ENCODE measurements at regions not wholly inside any gene's neighbourhood (a gene's known extent, or its start where the extent isn't known, plus 50 kb on each side); places are given as distances from the start of the nearest gene placed in this dataset.

DNA sequence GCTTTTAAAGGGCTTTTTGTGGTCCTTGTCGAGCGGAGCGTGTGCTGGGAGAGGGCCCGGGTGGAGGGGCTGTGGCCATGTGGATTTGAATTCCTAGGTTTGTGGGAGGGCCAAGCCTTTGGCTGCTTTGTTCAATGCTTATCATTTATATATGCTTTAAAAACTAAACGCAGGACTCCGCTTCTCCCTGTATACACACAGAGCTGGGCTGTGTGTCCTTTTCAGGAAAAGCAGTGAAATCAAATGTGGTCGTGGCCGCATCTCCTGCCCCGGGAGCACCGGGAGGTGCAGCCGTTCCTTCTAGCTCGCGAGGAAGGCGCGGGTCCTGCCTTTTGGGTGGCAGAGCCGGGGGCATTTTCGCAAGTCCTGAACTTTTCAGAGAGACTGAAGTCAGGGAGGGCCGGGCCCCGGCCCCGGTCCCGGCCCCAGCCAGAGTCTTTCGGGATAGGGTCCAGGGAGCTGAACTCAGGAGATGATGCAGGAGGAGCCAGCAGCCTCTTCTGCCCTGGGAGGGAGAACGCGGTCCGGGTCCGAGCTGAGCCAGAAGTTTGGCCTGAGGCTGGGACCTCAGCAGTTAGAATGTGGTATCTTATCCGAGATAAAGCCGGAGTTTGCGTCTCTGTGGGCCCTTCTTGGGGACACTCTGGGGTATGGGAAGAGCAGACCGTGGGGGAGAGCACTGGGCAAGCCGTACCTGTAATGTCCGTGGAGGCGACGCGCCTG is 158.8 kb downstream of the C9orf152 start:
- H3K4me3 ChIP-seq (ENCODE audit: low read depth, low read length), result peak overlapping the region; percentile 99
- TF ChIP-seq, protein P1, sequence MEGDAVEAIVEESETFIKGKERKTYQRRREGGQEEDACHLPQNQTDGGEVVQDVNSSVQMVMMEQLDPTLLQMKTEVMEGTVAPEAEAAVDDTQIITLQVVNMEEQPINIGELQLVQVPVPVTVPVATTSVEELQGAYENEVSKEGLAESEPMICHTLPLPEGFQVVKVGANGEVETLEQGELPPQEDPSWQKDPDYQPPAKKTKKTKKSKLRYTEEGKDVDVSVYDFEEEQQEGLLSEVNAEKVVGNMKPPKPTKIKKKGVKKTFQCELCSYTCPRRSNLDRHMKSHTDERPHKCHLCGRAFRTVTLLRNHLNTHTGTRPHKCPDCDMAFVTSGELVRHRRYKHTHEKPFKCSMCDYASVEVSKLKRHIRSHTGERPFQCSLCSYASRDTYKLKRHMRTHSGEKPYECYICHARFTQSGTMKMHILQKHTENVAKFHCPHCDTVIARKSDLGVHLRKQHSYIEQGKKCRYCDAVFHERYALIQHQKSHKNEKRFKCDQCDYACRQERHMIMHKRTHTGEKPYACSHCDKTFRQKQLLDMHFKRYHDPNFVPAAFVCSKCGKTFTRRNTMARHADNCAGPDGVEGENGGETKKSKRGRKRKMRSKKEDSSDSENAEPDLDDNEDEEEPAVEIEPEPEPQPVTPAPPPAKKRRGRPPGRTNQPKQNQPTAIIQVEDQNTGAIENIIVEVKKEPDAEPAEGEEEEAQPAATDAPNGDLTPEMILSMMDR (IDR thresholded peaks at IDR 0.05; ENCODE audit: low read depth, low read length, missing control alignments), result no peak
- in situ Hi-C loops (cut with HindIII; ENCODE audit: low sequenced_read_pairs), result no loop called here
- DNase-seq (ENCODE audit: low read depth), result no peak

DNA sequence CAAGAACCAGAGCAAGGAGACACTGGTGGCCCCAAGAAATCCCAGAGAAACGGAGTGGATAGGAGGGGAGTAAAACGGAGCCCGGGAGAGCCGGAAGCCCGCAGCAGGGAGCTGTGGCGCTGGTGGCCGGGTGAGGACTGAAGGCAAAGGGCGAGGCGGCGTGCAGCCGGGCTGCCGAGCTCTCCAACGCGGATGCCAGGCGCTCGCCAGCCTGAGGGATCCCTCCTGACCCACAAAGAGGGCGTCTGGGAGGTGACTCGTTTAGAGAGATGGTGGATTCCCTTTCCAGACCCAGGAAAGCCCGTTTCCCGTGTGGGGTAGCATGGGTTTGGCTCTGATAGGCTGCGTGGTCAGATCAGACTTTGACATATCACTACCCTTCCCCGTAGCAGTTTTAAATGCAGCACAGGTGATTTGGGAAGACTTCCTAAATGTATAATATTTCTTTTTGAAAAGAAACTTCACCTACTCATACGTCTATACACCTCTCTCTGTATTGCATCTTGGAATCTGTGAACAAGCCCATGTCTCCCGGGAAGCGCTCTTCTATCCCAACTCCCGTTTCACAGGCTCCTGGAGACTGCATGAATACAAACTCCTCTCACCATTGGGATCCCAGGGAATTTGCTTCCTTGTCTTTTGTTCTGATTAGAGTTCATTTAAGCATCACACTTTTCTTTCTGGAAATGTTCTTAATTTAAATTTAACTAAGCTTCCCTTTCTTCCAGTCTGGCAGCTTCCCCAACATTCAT is 158.1 kb downstream of the C9orf152 start:
- no peak for DNase-seq (ENCODE audit: low read depth)

DNA sequence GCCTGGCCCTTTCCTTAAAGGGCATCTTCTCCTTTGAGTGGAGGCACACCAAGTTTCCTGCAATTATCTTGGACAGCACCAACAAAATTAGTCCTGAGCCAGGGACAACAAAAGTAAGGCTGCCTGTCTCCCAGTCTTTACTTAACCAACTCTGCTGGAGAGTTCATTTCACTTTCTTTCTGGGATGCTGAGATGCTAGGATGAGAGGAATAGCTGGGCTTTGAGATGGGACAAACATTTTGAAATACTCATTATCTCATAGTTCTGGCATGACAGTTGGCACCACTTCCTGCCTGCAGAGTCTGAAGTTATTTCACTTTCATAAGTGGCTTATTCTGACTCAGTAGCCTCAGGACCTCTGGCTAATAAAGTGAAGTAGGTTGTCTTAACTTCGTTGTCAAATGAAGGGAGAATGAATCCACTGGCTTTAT is 157.0 kb downstream of the C9orf152 start:
- TF ChIP-seq, protein P1 (IDR thresholded peaks at IDR 0.05; ENCODE audit: low read depth, low read length, missing control alignments), result no peak
- peak; percentile 77 for DNase-seq (ENCODE audit: low read depth)
- in situ Hi-C loops (cut with HindIII; ENCODE audit: low sequenced_read_pairs), result no loop called here
- peak overlapping the region; percentile 99 for H3K4me3 ChIP-seq (ENCODE audit: low read depth, low read length)

More for the DNA sequence above, 158.1 kb downstream of the C9orf152 start:
- TF ChIP-seq, protein P1 (IDR thresholded peaks at IDR 0.05; ENCODE audit: low read depth, low read length, missing control alignments), result no peak
- peak overlapping the region; percentile 99 for H3K4me3 ChIP-seq (ENCODE audit: low read depth, low read length)
- in situ Hi-C loops (cut with HindIII; ENCODE audit: low sequenced_read_pairs), result no loop called here

DNA sequence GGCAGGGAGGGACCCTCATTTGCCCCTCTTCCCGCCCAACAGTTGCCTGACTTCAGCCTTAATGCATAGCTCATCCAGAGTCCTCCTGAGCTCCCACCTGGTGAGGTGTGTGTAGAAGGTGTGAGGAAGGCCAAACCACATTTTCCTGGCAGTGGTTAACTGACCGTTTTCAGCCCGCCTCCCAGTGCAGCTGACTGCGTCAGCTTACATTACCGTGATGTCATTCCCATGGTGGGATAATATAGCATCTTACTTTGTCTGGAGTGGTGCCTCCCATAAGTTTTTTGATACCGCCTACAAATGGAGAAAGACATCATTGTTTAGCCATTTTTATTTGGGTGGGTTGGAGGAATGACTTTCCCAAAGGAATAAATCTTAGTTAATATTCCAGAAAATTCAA is 151.9 kb downstream of the C9orf152 start:
- TF ChIP-seq, protein P1 (IDR thresholded peaks at IDR 0.05; ENCODE audit: low read depth, low read length, missing control alignments), result no peak
- DNase-seq (ENCODE audit: low read depth), result no peak
- H3K4me3 ChIP-seq (ENCODE audit: low read depth, low read length), result no peak overlapping the region
- in situ Hi-C loops (cut with HindIII; ENCODE audit: low sequenced_read_pairs), result no loop called here

DNA sequence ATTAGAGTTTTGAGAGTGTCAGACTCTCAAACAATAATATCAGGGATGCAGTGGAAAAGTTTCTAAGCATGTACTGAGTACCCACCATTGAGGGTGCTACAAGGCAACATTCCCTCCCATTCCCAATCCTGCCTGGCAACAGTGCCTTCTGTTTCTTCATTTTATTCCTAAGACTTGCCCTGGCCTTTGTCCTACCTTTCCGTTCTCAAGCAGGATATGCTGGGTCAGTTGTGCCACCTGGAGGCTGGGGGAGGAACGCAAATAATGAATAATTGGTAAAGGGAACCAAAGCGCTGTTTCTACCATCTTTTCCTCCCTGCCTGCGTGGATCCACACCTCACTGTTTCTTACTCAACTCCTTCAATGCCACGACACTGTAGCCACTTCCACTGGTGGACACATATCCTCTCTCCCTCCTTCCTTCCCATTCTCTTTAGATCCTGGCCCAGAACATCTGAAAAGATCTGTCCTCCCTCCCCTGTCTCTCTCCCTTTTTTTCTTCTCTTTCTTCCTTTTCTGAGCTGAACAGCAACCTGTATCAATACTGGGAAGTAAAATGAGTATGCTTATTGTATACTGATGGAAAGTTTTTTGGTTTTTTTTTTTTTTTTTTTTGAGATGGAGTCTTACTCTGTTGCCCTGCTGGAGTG is 149.5 kb downstream of the C9orf152 start:
- no peak overlapping the region for H3K4me3 ChIP-seq (ENCODE audit: low read depth, low read length)
- TF ChIP-seq, protein P1 (IDR thresholded peaks at IDR 0.05; ENCODE audit: low read depth, low read length, missing control alignments), result peak; percentile 64
- in situ Hi-C loops (cut with HindIII; ENCODE audit: low sequenced_read_pairs), result no loop called here
- DNase-seq (ENCODE audit: low read depth), result no peak

DNA sequence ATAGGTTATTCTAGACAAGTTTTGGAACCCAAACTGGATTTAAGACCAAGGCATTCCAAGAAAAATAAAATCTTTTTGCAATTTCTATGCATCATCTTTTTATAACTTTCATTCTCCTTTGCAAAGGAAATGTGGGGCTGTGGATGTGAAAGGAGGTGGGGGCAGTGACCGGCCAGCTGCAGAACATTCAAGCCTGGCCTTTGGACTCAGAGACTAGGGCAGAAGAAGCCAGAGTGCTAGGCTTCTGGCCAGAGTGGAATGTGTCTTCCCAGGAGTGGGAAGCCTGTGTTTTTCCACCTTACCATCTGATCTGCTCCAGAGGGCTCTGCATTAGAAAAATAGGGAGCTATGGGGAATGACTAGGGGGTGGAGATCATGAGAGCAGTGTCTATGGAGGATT is 148.5 kb downstream of the C9orf152 start:
- TF ChIP-seq, protein P1 (IDR thresholded peaks at IDR 0.05; ENCODE audit: low read depth, low read length, missing control alignments), result no peak
- no peak for DNase-seq (ENCODE audit: low read depth)
- in situ Hi-C loops (cut with HindIII; ENCODE audit: low sequenced_read_pairs), result no loop called here
- H3K4me3 ChIP-seq (ENCODE audit: low read depth, low read length), result no peak overlapping the region

All from astrocyte of the cerebellum (primary cell).